ENCODE measurements at regions not wholly inside any gene's neighbourhood (a gene's known extent, or its start where the extent isn't known, plus 50 kb on each side); places are given as distances from the start of the nearest gene placed in this dataset.
"Not testable (repeated sequence)": the region's sequence is repeated elsewhere in the genome, so short reads cannot be mapped to it uniquely, and the experiment has no call there.

DNA sequence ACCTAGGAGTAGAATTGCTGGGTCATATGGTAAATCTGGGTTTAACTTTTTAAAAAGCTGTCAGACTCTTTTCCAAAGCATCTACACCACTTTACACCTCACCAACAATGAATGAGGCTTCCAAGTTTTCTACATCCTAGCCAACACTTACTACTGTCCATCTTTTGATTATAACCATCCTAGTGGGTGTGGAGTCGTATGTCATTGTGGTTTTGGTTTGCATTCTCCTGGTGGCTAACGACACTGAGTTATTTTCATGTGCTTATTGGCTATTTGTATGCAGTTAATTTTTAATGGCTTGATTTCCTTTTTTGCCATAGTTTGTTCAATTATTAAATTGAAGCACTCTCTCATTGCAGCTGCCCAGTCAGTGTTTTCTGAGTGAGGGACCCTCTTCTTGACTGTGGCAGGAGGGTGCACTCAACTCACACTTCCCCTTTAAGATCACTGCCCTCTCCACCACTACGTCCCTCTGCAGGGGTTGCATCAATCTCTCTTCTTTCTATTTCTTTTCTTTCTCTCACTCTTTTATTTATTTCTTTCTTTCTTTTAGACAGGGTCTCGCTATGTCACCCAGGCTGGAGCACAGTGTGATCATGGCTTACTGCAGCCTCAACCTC lies 182.3 kb downstream of the C9orf152 start:
- no peak overlapping the region for H3K27ac ChIP-seq
- TF ChIP-seq POLR2AphosphoS5 (IDR thresholded peaks at IDR 0.05; ENCODE audit: borderline replicate concordance, low read depth, low read length) (no peak), FOXP2 (optimal IDR thresholded peaks at IDR 0.05; ENCODE audit: control extremely low read depth, extremely low read length, insufficient read depth) (no peak), EZH2 (IDR thresholded peaks at IDR 0.05) (no peak)
- DNase-seq (ENCODE audit: low read depth, low spot score) = no peak

DNA sequence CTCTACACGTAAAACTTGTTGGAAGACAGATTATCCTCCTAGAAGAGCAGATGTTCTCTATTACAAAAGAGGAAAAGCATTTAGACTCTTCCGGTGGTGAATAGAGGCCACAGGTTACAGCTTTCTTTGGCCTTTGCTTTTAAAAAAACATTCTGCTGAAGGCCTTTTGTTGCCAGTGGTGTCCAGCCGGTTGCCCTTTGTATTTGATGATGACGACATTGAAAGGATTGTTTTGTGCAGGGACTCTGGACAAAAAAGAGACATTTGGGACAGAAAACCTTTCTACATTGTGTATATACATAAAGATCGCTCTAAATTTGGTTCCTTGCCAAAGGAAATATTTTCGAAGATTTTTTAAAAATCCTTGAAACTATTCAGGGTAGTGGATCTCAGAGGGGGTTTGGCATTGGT lies 180.3 kb downstream of the C9orf152 start:
- Histone ChIP-seq H3K4me3 (peak overlapping the region; percentile 27; the same call in 1 of the 2 replicates), H3K9me3 (ENCODE audit: low read depth, low read length) (no peaks in the 10 kb centered on the region), H3K27ac (peak overlapping the region; percentile 44; the same call in 1 of the 2 replicates), H3K36me3 (ENCODE audit: insufficient read depth, low read length) (no peaks in the 10 kb centered on the region), H3K9ac (ENCODE audit: insufficient read length) (no peak overlapping the region)
- DNase-seq (ENCODE audit: low read depth, low spot score) = no peak
- TF ChIP-seq FOXP2 (optimal IDR thresholded peaks at IDR 0.05; ENCODE audit: control extremely low read depth, extremely low read length, insufficient read depth) (no peak), EZH2 (IDR thresholded peaks at IDR 0.05) (no peak), POLR2AphosphoS5 (IDR thresholded peaks at IDR 0.05; ENCODE audit: borderline replicate concordance, low read depth, low read length) (no peak)

More for the DNA sequence above, 182.3 kb downstream of the C9orf152 start:
- H3K36me3 ChIP-seq (ENCODE audit: insufficient read depth, low read length) = no peaks in the 10 kb centered on the region
- no peaks in the 10 kb centered on the region for H3K9me3 ChIP-seq (ENCODE audit: low read depth, low read length)
- no peak overlapping the region for H3K4me3 ChIP-seq
- no peak overlapping the region for H3K9ac ChIP-seq (ENCODE audit: insufficient read length)

DNA sequence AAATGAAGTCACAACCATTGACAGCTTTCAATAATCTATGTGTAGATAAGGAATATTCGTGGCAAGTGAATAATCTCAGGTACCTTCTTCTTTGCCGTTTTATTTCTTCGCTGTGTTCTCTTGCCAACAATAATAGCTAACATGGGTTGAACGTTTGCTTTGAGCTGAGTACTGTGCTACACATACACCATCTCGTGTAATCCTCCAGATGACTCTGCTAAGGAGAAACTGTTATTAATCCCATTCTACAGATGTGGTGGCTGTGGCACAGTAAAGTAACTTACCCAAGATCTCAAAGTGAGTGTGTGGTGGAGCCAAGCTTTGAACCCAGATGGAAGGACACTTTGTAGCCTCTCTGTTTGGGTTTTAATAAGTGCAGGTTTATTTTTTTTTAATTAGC lies 179.7 kb downstream of the C9orf152 start:
- peak overlapping the region; percentile 27; the same call in 1 of the 2 replicates for H3K4me3 ChIP-seq
- TF ChIP-seq POLR2AphosphoS5 (IDR thresholded peaks at IDR 0.05; ENCODE audit: borderline replicate concordance, low read depth, low read length) = no peak
- TF ChIP-seq EZH2 (IDR thresholded peaks at IDR 0.05) = no peak
- no peaks in the 10 kb centered on the region for H3K36me3 ChIP-seq (ENCODE audit: insufficient read depth, low read length)
- no peak overlapping the region for H3K27ac ChIP-seq
- no peak for DNase-seq (ENCODE audit: low read depth, low spot score)
- H3K9me3 ChIP-seq (ENCODE audit: low read depth, low read length) = no peaks in the 10 kb centered on the region
- no peak overlapping the region for H3K9ac ChIP-seq (ENCODE audit: insufficient read length)

- TF ChIP-seq POLR2AphosphoS5 (IDR thresholded peaks at IDR 0.05; ENCODE audit: borderline replicate concordance, low read depth, low read length) = no peak
- TF ChIP-seq EZH2 (IDR thresholded peaks at IDR 0.05) = no peak
- no peak for TF ChIP-seq FOXP2 (optimal IDR thresholded peaks at IDR 0.05; ENCODE audit: control extremely low read depth, extremely low read length, insufficient read depth)
- Histone ChIP-seq H3K27ac (no peak overlapping the region), H3K9me3 (ENCODE audit: low read depth, low read length) (no peaks in the 10 kb centered on the region), H3K4me3 (no peak overlapping the region; the same call in 1 of the 2 replicates), H3K36me3 (ENCODE audit: insufficient read depth, low read length) (no peaks in the 10 kb centered on the region), H3K9ac (ENCODE audit: insufficient read length) (no peak overlapping the region)
- DNase-seq (ENCODE audit: low read depth, low spot score) = no peak
These were observed 179.3 kb downstream of the C9orf152 start for GRCh38 chr9:110028676-110029075.

DNA sequence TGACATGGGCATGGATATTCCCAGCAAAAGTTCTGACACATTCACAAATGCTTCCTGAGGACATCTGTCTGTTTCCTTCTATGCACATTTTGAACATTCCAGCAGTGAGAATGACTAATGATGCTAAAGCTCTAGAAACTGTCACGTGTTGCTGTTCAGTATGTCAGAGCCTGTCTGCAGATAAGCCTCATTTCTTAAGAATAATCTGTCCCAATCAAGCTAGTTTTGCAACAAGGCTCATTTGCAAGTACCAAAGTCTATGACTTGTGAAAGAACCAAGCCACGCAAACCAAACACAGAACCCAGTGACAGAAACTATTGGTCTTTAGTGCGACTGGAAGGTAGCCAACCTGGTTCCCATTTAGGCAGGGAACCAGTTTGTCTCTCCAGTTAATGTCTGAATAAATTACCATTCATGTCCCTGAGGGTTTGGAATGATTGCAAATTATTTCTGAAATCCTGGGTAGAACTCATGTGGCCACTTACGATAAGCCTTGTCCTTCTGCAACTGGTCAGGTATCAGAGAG lies 178.5 kb downstream of the C9orf152 start:
- DNase-seq (ENCODE audit: low read depth, low spot score) = peak; percentile 73
- H3K4me3 ChIP-seq = peak overlapping the region; percentile 18; the same call in 1 of the 2 replicates
- H3K36me3 ChIP-seq (ENCODE audit: insufficient read depth, low read length) = no peaks in the 10 kb centered on the region
- H3K27ac ChIP-seq = peak overlapping the region; percentile 4; the same call in 1 of the 2 replicates
- H3K9me3 ChIP-seq (ENCODE audit: low read depth, low read length) = no peaks in the 10 kb centered on the region
- TF ChIP-seq EZH2 (IDR thresholded peaks at IDR 0.05) (no peak), FOXP2 (optimal IDR thresholded peaks at IDR 0.05; ENCODE audit: control extremely low read depth, extremely low read length, insufficient read depth) (no peak), POLR2AphosphoS5 (IDR thresholded peaks at IDR 0.05; ENCODE audit: borderline replicate concordance, low read depth, low read length) (no peak)
- H3K9ac ChIP-seq (ENCODE audit: insufficient read length) = no peak overlapping the region

DNA sequence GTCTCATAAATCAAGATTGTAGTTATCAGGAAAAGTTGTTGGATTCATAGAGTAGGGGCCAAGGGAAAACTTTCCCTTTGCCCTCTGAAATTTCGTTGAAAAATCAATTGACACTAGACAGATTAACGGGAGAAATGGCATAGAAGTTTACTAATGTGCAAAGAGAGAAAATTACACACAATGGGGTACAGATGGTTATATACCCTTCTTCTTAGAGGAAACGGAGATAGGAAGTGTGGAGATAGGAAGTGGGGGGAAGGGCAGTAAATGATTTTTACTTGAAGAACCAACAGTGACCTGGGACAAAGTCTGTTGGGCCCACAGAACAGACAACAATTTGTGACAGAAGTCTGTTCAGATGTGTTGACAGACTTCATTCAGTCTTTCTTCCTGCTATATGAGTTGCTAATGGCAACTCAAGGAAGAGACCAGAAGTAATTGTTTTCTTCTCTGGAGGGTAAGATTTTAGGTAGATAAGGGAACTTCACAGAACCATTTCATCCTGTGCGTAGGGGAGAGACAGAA lies 177.9 kb downstream of the C9orf152 start:
- Histone ChIP-seq H3K9ac (ENCODE audit: insufficient read length) (no peak overlapping the region), H3K27ac (0 out of 2 replicates have a peak overlapping the region, but pooled peaks have one; percentile 4), H3K4me3 (0 out of 2 replicates have a peak overlapping the region, but pooled peaks have one; percentile 18), H3K9me3 (ENCODE audit: low read depth, low read length) (no peaks in the 10 kb centered on the region), H3K36me3 (ENCODE audit: insufficient read depth, low read length) (no peaks in the 10 kb centered on the region)
- TF ChIP-seq FOXP2 (optimal IDR thresholded peaks at IDR 0.05; ENCODE audit: control extremely low read depth, extremely low read length, insufficient read depth) (no peak), EZH2 (IDR thresholded peaks at IDR 0.05) (no peak), POLR2AphosphoS5 (IDR thresholded peaks at IDR 0.05; ENCODE audit: borderline replicate concordance, low read depth, low read length) (no peak)
- DNase-seq (ENCODE audit: low read depth, low spot score) = no peak

GRCh38 chr9:110030632-110031031 lies 177.3 kb downstream of the C9orf152 start:
- Histone ChIP-seq H3K27ac (no peak overlapping the region), H3K36me3 (ENCODE audit: insufficient read depth, low read length) (no peaks in the 10 kb centered on the region), H3K4me3 (no peak overlapping the region), H3K9me3 (ENCODE audit: low read depth, low read length) (no peaks in the 10 kb centered on the region), H3K9ac (ENCODE audit: insufficient read length) (no peak overlapping the region)
- no peak for DNase-seq (ENCODE audit: low read depth, low spot score)
- TF ChIP-seq FOXP2 (optimal IDR thresholded peaks at IDR 0.05; ENCODE audit: control extremely low read depth, extremely low read length, insufficient read depth) = no peak

- no peak overlapping the region for H3K4me3 ChIP-seq
- H3K9ac ChIP-seq (ENCODE audit: insufficient read length) = no peak overlapping the region
- H3K9me3 ChIP-seq (ENCODE audit: low read depth, low read length) = no peaks in the 10 kb centered on the region
- TF ChIP-seq EZH2 (IDR thresholded peaks at IDR 0.05) = no peak
- TF ChIP-seq POLR2AphosphoS5 (IDR thresholded peaks at IDR 0.05; ENCODE audit: borderline replicate concordance, low read depth, low read length) = no peak
- TF ChIP-seq FOXP2 (optimal IDR thresholded peaks at IDR 0.05; ENCODE audit: control extremely low read depth, extremely low read length, insufficient read depth) = no peak
- H3K36me3 ChIP-seq (ENCODE audit: insufficient read depth, low read length) = no peaks in the 10 kb centered on the region
- H3K27ac ChIP-seq = no peak overlapping the region
- DNase-seq (ENCODE audit: low read depth, low spot score) = no peak
These were observed 176.3 kb downstream of the C9orf152 start for GRCh38 chr9:110031511-110032173.

GRCh38 chr9:110032532-110032931 lies 175.4 kb downstream of the C9orf152 start:
- H3K9me3 ChIP-seq (ENCODE audit: low read depth, low read length); H3K36me3 ChIP-seq (ENCODE audit: insufficient read depth, low read length); H3K9ac ChIP-seq (ENCODE audit: insufficient read length); H3K4me3 ChIP-seq; H3K27ac ChIP-seq; DNase-seq (ENCODE audit: low read depth, low spot score): not testable (repeated sequence)
